ENCODE measurements at regions not wholly inside any gene's neighbourhood (a gene's known extent, or its start where the extent isn't known, plus 50 kb on each side); places are given as distances from the start of the nearest gene placed in this dataset.
A peak's percentile ranks its signal among the peaks of the same experiment; 100 is the strongest.

DNA sequence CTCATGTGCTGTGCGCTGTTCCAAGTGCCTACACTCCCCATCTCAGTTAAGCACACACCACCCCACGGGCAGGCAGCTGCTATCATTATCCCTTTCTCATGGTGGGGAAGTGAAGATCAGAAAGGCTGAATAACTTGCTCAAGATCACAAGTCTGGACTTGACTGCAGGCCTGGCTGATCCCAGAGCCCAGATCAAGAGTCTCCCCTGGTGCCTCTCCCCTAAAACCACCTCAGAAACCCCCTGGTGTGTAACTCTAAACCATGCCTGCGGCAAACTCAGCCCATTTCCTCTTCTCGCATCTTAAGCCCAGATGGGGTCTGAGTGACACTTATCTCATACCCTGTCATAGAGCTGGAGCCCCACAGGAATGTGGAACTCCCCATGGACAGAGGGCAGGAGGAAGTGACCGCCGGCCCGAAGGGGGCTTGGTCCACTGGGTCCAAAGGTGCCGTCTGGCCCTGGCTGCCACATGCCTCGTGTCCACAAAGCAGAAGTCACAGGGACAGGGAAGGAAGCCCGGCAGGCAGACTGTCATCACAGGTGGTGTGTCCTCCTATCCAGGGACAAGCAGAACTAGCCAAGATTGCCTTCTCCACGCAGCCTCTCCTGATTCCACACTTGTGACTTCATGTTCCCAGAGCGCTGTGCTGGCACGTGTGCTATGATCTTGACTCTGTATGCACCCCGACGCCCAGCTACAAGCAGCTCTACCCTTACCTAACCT lies 92.1 kb downstream of the SYF2 start:
- no peaks in the 10 kb centered on the region for H3K27me3 Mint-ChIP-seq
- H3K36me3 Mint-ChIP-seq: peaks cover 2% of the 10 kb centered on the region
- H3K27ac Mint-ChIP-seq: no peak overlapping the region
- H3K9me3 Mint-ChIP-seq (ENCODE audit: low read depth): no peaks in the 10 kb centered on the region
- H3K4me1 Mint-ChIP-seq (ENCODE audit: low read depth): no peaks in the 10 kb centered on the region
- no peak overlapping the region for H3K4me3 Mint-ChIP-seq

DNA sequence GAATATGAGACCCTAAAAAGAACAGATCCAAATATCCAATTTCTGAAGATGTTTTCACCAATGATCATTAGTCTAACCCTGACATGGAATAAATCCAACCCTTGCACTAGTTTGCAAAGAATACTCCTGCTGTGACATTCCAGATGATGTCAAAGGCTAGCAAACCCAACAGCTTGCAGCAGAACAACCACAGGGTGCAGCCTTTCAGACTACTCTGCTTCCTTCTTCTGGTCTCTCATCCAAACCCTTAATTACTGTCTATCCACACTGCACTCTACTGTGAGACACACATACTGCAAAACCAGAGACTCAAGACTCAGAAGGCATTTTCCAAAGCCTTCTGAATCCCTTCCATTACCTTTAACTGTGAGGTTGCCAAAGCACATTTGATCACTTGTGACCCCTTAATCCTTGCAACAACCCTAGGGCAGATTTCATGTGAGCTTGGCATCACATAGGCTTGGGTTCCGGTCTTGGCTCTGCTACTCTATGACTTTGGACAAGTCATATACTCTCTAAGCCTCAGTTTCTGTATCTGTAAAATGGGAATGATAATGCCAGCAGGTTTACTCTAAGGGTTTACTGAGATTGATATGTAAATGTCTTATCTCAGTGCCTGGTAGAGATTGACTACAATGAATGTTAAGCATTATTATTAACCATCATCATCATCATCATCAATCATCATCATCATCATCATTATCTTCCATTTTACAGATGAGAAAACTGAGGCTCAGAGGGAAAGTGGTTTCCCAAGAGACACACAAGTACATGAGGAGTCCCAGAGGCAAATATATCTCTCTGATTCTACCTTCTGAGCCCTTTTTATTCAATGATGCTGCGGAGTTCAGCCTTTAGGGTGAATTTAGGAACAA lies 94.5 kb downstream of the SYF2 start:
- peaks cover 5% of the 10 kb centered on the region for H3K36me3 Mint-ChIP-seq
- H3K4me1 Mint-ChIP-seq (ENCODE audit: low read depth): no peaks in the 10 kb centered on the region
- no peaks in the 10 kb centered on the region for H3K27me3 Mint-ChIP-seq
- no peak overlapping the region for H3K27ac Mint-ChIP-seq
- no peaks in the 10 kb centered on the region for H3K9me3 Mint-ChIP-seq (ENCODE audit: low read depth)
- H3K4me3 Mint-ChIP-seq: no peak overlapping the region

DNA sequence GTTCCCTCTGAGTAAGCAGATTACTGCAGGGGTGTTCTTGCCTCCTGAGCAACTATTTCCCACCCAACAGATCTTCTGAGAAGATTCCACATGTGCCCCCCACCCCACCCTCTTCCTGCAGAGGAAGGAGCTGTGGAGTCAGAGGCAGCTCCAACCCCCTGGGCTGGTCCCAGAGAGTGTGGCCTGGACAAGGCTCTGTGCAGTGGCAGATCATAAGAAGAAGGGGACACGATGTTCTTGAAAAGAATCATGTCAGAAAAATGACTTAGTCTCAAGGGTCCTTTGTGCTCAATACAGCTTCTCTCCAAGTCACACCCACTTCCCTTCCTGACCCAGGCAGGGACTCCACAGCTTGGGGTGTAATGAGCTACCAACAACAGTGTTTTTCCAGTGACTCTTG lies 95.2 kb downstream of the SYF2 start:
- Mint-ChIP-seq H3K9me3 (ENCODE audit: low read depth) (no peaks in the 10 kb centered on the region), H3K4me1 (ENCODE audit: low read depth) (no peaks in the 10 kb centered on the region), H3K36me3 (peaks cover 5% of the 10 kb centered on the region), H3K27me3 (no peaks in the 10 kb centered on the region), H3K27ac (no peak overlapping the region), H3K4me3 (no peak overlapping the region)

DNA sequence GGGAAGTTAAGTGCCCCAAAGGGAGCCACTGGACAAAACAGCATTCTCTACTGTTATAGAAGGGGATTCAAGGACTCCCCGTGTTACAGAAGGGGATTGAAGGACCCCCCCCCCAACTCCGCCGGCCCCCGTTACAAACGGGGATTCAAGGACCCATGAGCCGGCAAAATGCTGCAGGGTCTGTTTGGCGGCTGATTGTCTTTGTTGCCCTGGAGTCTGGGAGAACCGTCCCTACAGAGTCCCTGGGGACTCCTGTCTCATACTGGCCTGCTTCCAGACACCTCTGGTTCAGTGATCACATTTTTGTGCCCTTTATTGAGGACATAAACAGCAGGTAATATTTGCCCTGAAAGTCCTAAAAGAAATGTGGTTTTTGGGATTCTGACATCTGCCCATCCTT lies 96.4 kb downstream of the SYF2 start:
- H3K27me3 Mint-ChIP-seq: no peaks in the 10 kb centered on the region
- no peak overlapping the region for H3K4me3 Mint-ChIP-seq
- no peak overlapping the region for H3K27ac Mint-ChIP-seq
- H3K4me1 Mint-ChIP-seq (ENCODE audit: low read depth): no peaks in the 10 kb centered on the region
- peaks cover 5% of the 10 kb centered on the region for H3K36me3 Mint-ChIP-seq
- no peaks in the 10 kb centered on the region for H3K9me3 Mint-ChIP-seq (ENCODE audit: low read depth)

DNA sequence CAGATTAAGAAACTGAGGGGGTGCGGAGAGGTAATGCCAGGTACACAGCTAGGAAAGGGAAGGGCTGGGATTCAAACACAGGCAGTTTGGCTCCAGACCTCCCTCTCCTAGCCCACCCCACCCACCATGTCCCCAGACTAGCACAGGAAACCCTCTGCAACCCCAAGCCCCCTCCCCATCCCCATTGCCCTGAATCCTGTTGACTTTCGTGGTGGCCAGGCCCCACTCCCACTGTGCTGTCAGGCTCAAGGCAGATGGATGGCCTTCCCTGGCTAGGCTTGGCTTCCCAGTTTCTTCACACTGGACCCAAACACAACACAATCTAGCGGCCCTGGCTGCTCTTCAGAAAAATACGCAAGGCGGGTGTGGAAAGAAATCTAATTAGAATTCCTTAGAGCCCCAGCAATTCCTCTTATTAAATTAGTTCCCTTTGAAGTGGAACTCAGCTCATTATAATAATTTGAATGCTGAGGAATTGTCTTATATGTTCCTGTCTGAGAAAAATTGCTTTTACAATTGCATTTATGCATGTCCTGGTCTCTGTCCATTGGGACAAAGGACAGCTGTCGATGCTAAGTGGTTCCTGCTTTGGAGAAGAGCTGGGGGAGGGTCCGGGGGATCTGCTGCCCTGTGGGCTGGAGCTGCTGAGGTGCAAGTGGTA lies 97.4 kb downstream of the SYF2 start:
- Mint-ChIP-seq H3K4me3 (no peak overlapping the region), H3K27me3 (no peaks in the 10 kb centered on the region), H3K4me1 (ENCODE audit: low read depth) (no peaks in the 10 kb centered on the region), H3K27ac (no peak overlapping the region), H3K9me3 (ENCODE audit: low read depth) (no peaks in the 10 kb centered on the region), H3K36me3 (peaks cover 5% of the 10 kb centered on the region)

DNA sequence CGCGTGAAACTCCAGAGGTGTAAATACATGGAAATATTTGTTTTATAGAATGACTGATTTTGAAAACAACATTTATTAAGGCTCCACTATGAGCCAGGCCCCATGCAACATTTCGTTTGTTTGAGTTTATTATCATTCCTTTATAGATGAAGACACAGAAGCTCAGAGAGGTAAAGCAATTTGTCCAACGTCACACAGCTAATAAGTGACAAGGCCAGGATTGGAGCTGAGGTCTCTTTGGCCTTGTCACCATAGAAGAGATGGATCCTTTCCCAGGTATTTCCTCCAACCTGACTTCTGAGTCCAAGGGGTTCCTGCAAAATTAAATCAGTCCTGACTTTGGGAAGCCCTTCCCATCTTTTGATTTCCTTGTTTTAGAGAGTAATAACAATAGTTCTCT lies 98.0 kb downstream of the SYF2 start:
- H3K27me3 Mint-ChIP-seq: no peaks in the 10 kb centered on the region
- H3K4me1 Mint-ChIP-seq (ENCODE audit: low read depth): no peaks in the 10 kb centered on the region
- H3K36me3 Mint-ChIP-seq: peaks cover 5% of the 10 kb centered on the region
- no peak overlapping the region for H3K27ac Mint-ChIP-seq
- no peaks in the 10 kb centered on the region for H3K9me3 Mint-ChIP-seq (ENCODE audit: low read depth)
- no peak overlapping the region for H3K4me3 Mint-ChIP-seq

DNA sequence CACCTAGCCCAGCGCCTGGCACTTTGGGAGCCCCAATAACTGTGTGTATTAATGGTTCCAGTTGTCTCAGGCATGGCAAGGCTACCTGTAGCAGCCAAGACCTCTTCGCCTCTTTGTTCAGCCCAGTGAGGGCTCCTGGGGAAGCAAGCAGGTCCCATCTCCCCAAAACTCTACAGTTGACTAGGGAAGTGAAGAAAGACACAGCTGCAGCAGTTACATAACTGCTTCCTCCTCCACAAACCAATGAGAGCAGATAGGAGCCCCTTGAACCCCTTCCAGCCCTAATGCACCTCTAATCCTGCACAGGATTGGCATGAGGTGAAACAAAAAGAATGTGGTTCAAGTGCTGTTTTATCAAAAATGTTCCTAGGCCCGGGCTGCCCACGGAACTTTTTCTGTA lies 100.5 kb downstream of the SYF2 start:
- Mint-ChIP-seq H3K4me1 (ENCODE audit: low read depth) (no peaks in the 10 kb centered on the region), H3K36me3 (peaks cover 3% of the 10 kb centered on the region), H3K4me3 (no peak overlapping the region), H3K27me3 (no peaks in the 10 kb centered on the region), H3K27ac (no peak overlapping the region), H3K9me3 (ENCODE audit: low read depth) (no peaks in the 10 kb centered on the region)

DNA sequence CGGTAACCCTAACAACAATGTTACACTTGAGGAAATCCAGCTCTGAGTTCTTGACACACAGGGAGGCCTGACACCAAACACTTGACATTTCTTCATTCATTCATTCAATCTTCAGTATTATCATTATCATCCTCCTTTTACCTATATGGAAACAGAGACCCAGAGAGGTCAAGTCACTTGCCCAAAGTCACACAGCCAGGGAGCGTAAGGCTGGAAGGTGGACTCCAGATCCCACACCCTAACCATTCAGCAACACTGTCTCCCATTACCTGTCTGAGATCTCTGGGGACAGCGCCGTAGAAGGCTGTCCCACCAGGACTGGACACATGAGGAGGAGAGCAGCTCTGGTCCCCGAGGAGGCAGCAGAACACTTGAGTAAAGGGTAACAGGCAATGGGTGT lies 101.4 kb downstream of the SYF2 start:
- Mint-ChIP-seq H3K27me3 (no peaks in the 10 kb centered on the region), H3K4me3 (no peak overlapping the region), H3K36me3 (peaks cover 3% of the 10 kb centered on the region), H3K27ac (no peak overlapping the region), H3K4me1 (ENCODE audit: low read depth) (no peaks in the 10 kb centered on the region), H3K9me3 (ENCODE audit: low read depth) (no peaks in the 10 kb centered on the region)

DNA sequence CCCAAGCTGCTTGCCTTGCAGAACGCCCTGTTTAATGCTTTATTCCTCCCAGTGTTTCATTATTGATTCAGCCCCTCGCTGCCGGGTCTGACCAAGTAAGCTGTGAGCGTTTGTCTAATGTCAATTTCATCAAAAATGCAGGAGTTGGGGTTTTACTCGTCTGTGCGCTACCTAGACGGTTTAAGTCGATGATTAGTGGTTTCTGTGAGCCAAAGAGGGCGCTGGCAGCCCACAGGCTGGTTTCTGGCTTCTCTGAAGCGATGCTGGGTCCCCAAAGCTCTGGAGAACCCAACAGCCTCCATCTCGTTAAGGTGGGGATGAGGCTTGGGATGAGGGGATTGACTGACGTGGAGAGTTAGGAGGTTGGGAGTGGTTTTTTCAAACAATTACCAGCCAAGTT lies 102.9 kb downstream of the SYF2 start:
- Mint-ChIP-seq H3K27me3 (no peaks in the 10 kb centered on the region), H3K4me1 (ENCODE audit: low read depth) (no peaks in the 10 kb centered on the region), H3K9me3 (ENCODE audit: low read depth) (no peaks in the 10 kb centered on the region), H3K4me3 (no peak overlapping the region), H3K36me3 (peaks cover 3% of the 10 kb centered on the region), H3K27ac (no peak overlapping the region)

DNA sequence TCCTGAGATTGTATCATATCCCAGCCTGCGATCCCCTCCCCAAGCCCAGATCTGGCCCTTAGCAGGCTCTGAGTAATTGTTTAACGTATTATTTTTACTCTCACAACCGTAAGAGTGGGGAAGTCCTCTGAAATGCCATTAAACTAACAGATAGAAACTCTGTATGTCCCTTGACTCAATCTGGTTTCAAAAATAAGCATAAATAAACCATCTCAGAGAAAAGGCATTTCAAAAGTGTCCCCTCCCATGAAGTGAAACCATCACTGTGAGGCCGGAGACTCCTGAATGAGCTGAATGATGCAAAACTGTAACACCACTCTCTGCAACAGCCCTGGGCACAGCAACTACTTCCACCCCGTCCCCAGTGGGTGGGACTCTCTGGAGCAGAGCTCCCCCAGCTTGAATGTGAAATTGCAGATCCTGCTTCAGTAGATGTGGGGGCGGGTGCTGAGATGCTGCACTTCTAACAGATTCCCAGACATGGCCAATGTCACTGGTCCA lies 104.1 kb downstream of the SYF2 start:
- no peaks in the 10 kb centered on the region for H3K36me3 Mint-ChIP-seq
- H3K27me3 Mint-ChIP-seq: no peaks in the 10 kb centered on the region
- H3K4me3 Mint-ChIP-seq: no peak overlapping the region
- H3K9me3 Mint-ChIP-seq (ENCODE audit: low read depth): no peaks in the 10 kb centered on the region
- H3K27ac Mint-ChIP-seq: no peak overlapping the region
- H3K4me1 Mint-ChIP-seq (ENCODE audit: low read depth): no peaks in the 10 kb centered on the region

DNA sequence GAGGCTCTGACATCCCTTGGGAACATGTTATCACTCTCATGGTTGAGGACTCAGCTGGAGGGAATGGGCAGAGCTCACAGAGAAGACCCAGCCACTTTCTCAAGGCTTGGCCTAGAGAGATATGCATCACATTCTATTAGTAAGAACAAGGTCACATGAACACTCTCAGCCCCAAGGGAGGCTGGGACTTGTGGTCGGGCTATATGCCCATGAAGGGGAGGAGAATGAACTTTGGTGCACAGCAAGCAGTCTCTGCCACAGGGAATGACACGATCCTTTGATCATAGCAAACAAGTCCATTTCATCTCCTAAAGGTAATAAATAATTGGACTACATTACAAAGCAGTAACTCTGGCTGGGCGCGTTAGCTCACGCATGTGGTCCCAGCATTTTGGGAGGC lies 105.7 kb downstream of the SYF2 start:
- Mint-ChIP-seq H3K9me3 (ENCODE audit: low read depth) (no peaks in the 10 kb centered on the region), H3K27ac (no peak overlapping the region), H3K27me3 (no peaks in the 10 kb centered on the region), H3K36me3 (no peaks in the 10 kb centered on the region), H3K4me3 (no peak overlapping the region), H3K4me1 (ENCODE audit: low read depth) (peaks cover 1% of the 10 kb centered on the region)

DNA sequence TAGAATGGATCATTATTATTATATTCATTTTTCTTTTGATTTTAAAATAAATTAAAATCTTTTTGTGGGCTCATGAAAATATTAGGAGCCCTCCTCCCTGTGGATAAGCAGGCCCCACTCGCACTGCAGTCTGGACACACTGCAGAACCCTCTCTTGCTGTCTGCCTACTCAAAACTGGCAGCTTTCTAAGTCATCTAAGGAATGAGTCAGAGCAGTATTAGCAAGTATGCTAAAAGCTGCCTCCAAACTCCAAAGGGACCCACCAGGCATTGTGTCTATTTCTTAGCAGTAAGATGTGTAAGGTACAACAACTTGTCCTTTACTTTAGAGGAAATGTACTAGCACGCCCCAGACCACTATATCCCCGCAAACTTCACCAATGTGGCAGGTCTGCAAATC lies 108.8 kb downstream of the SYF2 start:
- Mint-ChIP-seq H3K4me3 (no peak overlapping the region), H3K4me1 (ENCODE audit: low read depth) (peaks cover 25% of the 10 kb centered on the region), H3K36me3 (no peaks in the 10 kb centered on the region), H3K27ac (no peak overlapping the region), H3K9me3 (ENCODE audit: low read depth) (no peaks in the 10 kb centered on the region), H3K27me3 (no peaks in the 10 kb centered on the region)

DNA sequence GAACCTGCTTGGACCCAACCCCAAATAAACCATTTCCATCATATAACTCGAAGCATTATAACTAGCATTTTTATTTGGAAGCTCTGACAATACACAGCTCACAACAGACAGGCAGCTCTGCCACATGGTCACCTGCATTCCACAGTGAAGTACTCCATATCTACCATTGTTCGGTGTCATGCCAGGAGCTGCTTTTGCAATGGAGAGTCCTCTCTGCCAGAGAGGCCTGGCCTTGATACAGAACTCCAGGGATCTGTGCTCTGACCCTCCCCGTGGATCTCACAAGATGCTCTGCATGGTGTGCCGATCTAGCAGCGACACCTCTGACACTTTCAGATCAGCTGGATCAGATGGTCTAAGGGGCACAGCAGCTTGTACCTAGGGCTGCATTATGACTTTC lies 109.6 kb downstream of the SYF2 start:
- no peaks in the 10 kb centered on the region for H3K36me3 Mint-ChIP-seq
- no peaks in the 10 kb centered on the region for H3K9me3 Mint-ChIP-seq (ENCODE audit: low read depth)
- no peaks in the 10 kb centered on the region for H3K27me3 Mint-ChIP-seq
- H3K4me3 Mint-ChIP-seq: no peak overlapping the region
- peaks cover 30% of the 10 kb centered on the region for H3K4me1 Mint-ChIP-seq (ENCODE audit: low read depth)
- no peak overlapping the region for H3K27ac Mint-ChIP-seq

DNA sequence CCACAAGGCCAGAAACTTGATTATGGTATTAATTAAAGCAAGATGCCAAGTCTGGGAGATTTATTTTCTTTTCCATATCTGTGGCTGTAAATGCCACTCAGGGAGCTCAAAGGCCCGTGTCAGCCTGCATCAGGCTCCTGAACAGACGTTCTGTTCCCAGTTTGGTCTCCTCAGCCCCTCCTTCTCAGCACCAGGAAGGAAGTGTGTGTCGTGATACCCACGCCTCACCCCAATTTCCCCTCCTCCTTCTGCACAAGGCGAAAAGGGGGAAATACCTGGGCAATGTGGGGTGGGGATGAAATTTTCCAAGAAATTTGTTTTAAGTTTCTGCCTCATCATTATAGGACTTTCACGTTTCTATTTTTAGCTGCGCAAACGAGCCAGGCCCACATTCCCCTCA lies 112.0 kb downstream of the SYF2 start:
- Mint-ChIP-seq H3K27me3 (no peaks in the 10 kb centered on the region), H3K4me1 (ENCODE audit: low read depth) (peaks cover 36% of the 10 kb centered on the region), H3K36me3 (no peaks in the 10 kb centered on the region), H3K9me3 (ENCODE audit: low read depth) (no peaks in the 10 kb centered on the region), H3K4me3 (peak overlapping the region; percentile 3), H3K27ac (no peak overlapping the region)

DNA sequence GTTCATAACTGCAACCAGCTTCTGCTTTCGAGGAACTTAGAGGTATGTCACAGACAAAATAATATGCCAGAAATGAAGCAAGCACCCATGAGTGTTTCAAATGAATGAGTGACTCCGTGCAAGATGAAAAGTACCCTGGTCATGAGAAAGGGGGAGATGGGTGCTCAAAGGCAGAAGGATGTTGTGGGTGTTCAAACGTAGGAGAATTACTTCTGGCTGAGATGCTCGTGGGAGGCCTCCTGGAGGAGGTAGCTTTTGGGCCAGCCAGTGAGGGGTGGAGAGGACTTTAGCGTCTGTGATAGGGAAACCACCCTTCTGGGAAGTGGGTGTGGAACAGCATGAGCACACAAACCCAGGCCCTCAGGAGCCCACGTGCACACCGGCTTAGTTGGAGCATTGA lies 113.8 kb downstream of the SYF2 start:
- Mint-ChIP-seq H3K4me1 (ENCODE audit: low read depth) (peaks cover 43% of the 10 kb centered on the region), H3K27me3 (no peaks in the 10 kb centered on the region), H3K36me3 (no peaks in the 10 kb centered on the region), H3K9me3 (ENCODE audit: low read depth) (no peaks in the 10 kb centered on the region), H3K27ac (peak overlapping the region; percentile 86), H3K4me3 (peak overlapping the region; percentile 51)

Data from activated naive CD8-positive, alpha-beta T cell (primary cell).